ENCODE measurements at regions not wholly inside any gene's neighbourhood (a gene's known extent, or its start where the extent isn't known, plus 50 kb on each side); places are given as distances from the start of the nearest gene placed in this dataset.
"Not testable (repeated sequence)": the region's sequence is repeated elsewhere in the genome, so short reads cannot be mapped to it uniquely, and the experiment has no call there.

DNA sequence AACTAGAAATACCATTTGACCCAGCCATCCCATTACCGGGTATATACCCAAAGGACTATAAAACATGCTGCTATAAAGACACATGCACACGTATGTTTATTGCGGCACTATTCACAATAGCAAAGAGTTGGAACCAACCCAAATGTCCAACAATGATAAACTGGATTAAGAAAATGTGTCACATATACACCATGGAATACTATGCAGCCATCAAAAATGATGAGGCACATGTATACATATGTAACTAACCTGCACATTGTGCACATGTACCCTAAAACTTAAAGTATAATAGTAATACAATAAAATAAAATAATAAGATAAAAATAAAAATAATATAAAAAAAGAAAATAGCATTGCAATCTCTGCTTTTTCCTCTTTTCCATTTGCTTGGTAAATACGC, 344.7 kb downstream of the FGF10 start:
- TF ChIP-seq EP300 (IDR thresholded peaks at IDR 0.05); JUN (IDR thresholded peaks at IDR 0.05); POLR2A (IDR thresholded peaks at IDR 0.05; ENCODE audit: low read length); MAFK (IDR thresholded peaks at IDR 0.05; ENCODE audit: partially characterized antibody); FOSB (CRISPR knock-in tag; IDR thresholded peaks at IDR 0.05); NFE2L2 (conservative IDR thresholded peaks at IDR 0.05; ENCODE audit: low read length); CEBPB (IDR thresholded peaks at IDR 0.05); HDAC2 (IDR thresholded peaks at IDR 0.05): not testable (repeated sequence)
- TF ChIP-seq, protein P1, sequence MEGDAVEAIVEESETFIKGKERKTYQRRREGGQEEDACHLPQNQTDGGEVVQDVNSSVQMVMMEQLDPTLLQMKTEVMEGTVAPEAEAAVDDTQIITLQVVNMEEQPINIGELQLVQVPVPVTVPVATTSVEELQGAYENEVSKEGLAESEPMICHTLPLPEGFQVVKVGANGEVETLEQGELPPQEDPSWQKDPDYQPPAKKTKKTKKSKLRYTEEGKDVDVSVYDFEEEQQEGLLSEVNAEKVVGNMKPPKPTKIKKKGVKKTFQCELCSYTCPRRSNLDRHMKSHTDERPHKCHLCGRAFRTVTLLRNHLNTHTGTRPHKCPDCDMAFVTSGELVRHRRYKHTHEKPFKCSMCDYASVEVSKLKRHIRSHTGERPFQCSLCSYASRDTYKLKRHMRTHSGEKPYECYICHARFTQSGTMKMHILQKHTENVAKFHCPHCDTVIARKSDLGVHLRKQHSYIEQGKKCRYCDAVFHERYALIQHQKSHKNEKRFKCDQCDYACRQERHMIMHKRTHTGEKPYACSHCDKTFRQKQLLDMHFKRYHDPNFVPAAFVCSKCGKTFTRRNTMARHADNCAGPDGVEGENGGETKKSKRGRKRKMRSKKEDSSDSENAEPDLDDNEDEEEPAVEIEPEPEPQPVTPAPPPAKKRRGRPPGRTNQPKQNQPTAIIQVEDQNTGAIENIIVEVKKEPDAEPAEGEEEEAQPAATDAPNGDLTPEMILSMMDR (IDR thresholded peaks at IDR 0.05), result not testable (repeated sequence)
- TF ChIP-seq, protein P2, sequence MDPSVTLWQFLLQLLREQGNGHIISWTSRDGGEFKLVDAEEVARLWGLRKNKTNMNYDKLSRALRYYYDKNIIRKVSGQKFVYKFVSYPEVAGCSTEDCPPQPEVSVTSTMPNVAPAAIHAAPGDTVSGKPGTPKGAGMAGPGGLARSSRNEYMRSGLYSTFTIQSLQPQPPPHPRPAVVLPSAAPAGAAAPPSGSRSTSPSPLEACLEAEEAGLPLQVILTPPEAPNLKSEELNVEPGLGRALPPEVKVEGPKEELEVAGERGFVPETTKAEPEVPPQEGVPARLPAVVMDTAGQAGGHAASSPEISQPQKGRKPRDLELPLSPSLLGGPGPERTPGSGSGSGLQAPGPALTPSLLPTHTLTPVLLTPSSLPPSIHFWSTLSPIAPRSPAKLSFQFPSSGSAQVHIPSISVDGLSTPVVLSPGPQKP (IDR thresholded peaks at IDR 0.05; ENCODE audit: low read depth, low read length), result not testable (repeated sequence)
- TF ChIP-seq, protein P3, sequence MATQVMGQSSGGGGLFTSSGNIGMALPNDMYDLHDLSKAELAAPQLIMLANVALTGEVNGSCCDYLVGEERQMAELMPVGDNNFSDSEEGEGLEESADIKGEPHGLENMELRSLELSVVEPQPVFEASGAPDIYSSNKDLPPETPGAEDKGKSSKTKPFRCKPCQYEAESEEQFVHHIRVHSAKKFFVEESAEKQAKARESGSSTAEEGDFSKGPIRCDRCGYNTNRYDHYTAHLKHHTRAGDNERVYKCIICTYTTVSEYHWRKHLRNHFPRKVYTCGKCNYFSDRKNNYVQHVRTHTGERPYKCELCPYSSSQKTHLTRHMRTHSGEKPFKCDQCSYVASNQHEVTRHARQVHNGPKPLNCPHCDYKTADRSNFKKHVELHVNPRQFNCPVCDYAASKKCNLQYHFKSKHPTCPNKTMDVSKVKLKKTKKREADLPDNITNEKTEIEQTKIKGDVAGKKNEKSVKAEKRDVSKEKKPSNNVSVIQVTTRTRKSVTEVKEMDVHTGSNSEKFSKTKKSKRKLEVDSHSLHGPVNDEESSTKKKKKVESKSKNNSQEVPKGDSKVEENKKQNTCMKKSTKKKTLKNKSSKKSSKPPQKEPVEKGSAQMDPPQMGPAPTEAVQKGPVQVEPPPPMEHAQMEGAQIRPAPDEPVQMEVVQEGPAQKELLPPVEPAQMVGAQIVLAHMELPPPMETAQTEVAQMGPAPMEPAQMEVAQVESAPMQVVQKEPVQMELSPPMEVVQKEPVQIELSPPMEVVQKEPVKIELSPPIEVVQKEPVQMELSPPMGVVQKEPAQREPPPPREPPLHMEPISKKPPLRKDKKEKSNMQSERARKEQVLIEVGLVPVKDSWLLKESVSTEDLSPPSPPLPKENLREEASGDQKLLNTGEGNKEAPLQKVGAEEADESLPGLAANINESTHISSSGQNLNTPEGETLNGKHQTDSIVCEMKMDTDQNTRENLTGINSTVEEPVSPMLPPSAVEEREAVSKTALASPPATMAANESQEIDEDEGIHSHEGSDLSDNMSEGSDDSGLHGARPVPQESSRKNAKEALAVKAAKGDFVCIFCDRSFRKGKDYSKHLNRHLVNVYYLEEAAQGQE (IDR thresholded peaks at IDR 0.05), result not testable (repeated sequence)
